Neural progenitor cell (in vitro differentiated cells): ENCODE measurements at regions not wholly inside any gene's neighbourhood (a gene's known extent, or its start where the extent isn't known, plus 50 kb on each side); places are given as distances from the start of the nearest gene placed in this dataset.

Source experiments
- EZH2 ChIP-seq: fragments of 200-600 bp; sonication (generic); IDR thresholded peaks from 2 replicates; pipeline ENCODE4 v1.6.1; 2017; ENCODE audit warnings: antibody characterized with exemption, mild to moderate bottlenecking, moderate library complexity
- EZH2phosphoT487 ChIP-seq: fragments of 200-600 bp; sonication (generic); IDR thresholded peaks from 2 replicates; pipeline ENCODE4 v1.6.1; 2017; ENCODE audit warnings: antibody characterized with exemption
- TF ChIP-seq, protein P1 (sequence below): fragments of 200-600 bp; sonication (generic); IDR thresholded peaks from 2 replicates; pipeline ENCODE4 v1.5.1; 2017; ENCODE audit warnings: antibody characterized with exemption, mild to moderate bottlenecking

- TF ChIP-seq, protein P1, sequence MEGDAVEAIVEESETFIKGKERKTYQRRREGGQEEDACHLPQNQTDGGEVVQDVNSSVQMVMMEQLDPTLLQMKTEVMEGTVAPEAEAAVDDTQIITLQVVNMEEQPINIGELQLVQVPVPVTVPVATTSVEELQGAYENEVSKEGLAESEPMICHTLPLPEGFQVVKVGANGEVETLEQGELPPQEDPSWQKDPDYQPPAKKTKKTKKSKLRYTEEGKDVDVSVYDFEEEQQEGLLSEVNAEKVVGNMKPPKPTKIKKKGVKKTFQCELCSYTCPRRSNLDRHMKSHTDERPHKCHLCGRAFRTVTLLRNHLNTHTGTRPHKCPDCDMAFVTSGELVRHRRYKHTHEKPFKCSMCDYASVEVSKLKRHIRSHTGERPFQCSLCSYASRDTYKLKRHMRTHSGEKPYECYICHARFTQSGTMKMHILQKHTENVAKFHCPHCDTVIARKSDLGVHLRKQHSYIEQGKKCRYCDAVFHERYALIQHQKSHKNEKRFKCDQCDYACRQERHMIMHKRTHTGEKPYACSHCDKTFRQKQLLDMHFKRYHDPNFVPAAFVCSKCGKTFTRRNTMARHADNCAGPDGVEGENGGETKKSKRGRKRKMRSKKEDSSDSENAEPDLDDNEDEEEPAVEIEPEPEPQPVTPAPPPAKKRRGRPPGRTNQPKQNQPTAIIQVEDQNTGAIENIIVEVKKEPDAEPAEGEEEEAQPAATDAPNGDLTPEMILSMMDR, result no peak
- TF ChIP-seq EZH2phosphoT487 (no peak), EZH2 (no peak)
These were observed 151.4 kb downstream of the RPIA start for GRCh38 chr2:88842656-88843460.
